ENCODE measurements at regions not wholly inside any gene's neighbourhood (a gene's known extent, or its start where the extent isn't known, plus 50 kb on each side); places are given as distances from the start of the nearest gene placed in this dataset.

DNA sequence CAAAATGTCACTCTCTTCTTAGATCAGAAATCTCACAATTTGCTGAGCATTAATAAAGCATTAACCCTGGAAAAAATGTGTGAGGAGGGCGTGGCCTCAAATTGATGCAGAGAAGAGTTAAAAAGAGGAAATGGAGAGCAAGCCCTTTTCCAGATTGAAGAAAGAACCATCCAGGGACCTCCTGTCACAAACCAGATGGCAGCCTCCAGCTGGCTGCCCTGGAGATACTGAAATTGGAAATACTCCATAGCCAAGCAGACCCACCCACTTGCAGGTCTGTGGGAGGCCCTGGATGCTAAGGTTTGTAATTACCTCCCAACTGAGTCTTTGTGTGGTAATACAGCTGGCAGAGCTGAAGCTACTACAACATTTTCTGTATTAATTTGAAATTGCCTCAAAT is 214.9 kb downstream of the IL20RB start:
- TF ChIP-seq CTCF (IDR thresholded peaks at IDR 0.05) (no peak), POLR2A (IDR thresholded peaks at IDR 0.05) (no peak), POLR2AphosphoS5 (IDR thresholded peaks at IDR 0.05) (no peak), EP300 (IDR thresholded peaks at IDR 0.05) (no peak)

Data from gastroesophageal sphincter (tissue), 3 donors.